ENCODE measurements at regions not wholly inside any gene's neighbourhood (a gene's known extent, or its start where the extent isn't known, plus 50 kb on each side); places are given as distances from the start of the nearest gene placed in this dataset.
"Not testable (repeated sequence)": the region's sequence is repeated elsewhere in the genome, so short reads cannot be mapped to it uniquely, and the experiment has no call there.

- H3K4me3 ChIP-seq (ENCODE audit: insufficient read depth, low read depth, low read length): no peak overlapping the region
Observed at GRCh38 chr1:103469801-103470200, 55.7 kb upstream of the RNPC3 start.

GRCh38 chr1:103467100-103467499 is 58.4 kb upstream of the RNPC3 start:
- WGBS, 2 experiments: 93 to 94% methylated on average over 2 to 3 of the region's 3 CpGs

More at GRCh38 chr1:103469801-103470200, 55.7 kb upstream of the RNPC3 start:
- Histone ChIP-seq H3K27me3 (ENCODE audit: control insufficient read depth, insufficient read depth, low read length, poor library complexity, severe bottlenecking) (no peaks in the 10 kb centered on the region), H3K36me3 (ENCODE audit: control insufficient read depth, insufficient read depth, low read length) (no peaks in the 10 kb centered on the region), H3K4me1 (ENCODE audit: control insufficient read depth, insufficient read depth, low read length) (no peaks in the 10 kb centered on the region), H3K27ac (ENCODE audit: insufficient read depth, low read depth, low read length, poor library complexity, severe bottlenecking) (no peak overlapping the region), H3K9me3 (ENCODE audit: control insufficient read depth, low read length) (no peaks in the 10 kb centered on the region)
- 88 to 100% methylated on average over 2 of the region's 2 CpGs for WGBS, 2 experiments

GRCh38 chr1:103461161-103462105 is 64.1 kb upstream of the RNPC3 start:
- no peak overlapping the region for H3K27ac ChIP-seq (ENCODE audit: insufficient read depth, low read depth, low read length, poor library complexity, severe bottlenecking)
- WGBS, 2 experiments: no CpG with 5 or more reads among the region's 1 CpG
- H3K27me3 ChIP-seq (ENCODE audit: control insufficient read depth, insufficient read depth, low read length, poor library complexity, severe bottlenecking): no peaks in the 10 kb centered on the region
- peaks cover 9% of the 10 kb centered on the region for H3K4me1 ChIP-seq (ENCODE audit: control insufficient read depth, insufficient read depth, low read length)
- H3K4me3 ChIP-seq (ENCODE audit: insufficient read depth, low read depth, low read length): no peak overlapping the region
- H3K36me3 ChIP-seq (ENCODE audit: control insufficient read depth, insufficient read depth, low read length): no peaks in the 10 kb centered on the region
- H3K9me3 ChIP-seq (ENCODE audit: control insufficient read depth, low read length): no peaks in the 10 kb centered on the region

More at GRCh38 chr1:103467100-103467499, 58.4 kb upstream of the RNPC3 start:
- no peaks in the 10 kb centered on the region for H3K27me3 ChIP-seq (ENCODE audit: control insufficient read depth, insufficient read depth, low read length, poor library complexity, severe bottlenecking)
- no peaks in the 10 kb centered on the region for H3K9me3 ChIP-seq (ENCODE audit: control insufficient read depth, low read length)
- H3K36me3 ChIP-seq (ENCODE audit: control insufficient read depth, insufficient read depth, low read length): no peaks in the 10 kb centered on the region
- no peaks in the 10 kb centered on the region for H3K4me1 ChIP-seq (ENCODE audit: control insufficient read depth, insufficient read depth, low read length)
- no peak overlapping the region for H3K27ac ChIP-seq (ENCODE audit: insufficient read depth, low read depth, low read length, poor library complexity, severe bottlenecking)
- H3K4me3 ChIP-seq (ENCODE audit: insufficient read depth, low read depth, low read length): no peak overlapping the region

GRCh38 chr1:103460511-103460910 is 65.0 kb upstream of the RNPC3 start:
- Histone ChIP-seq H3K27ac (ENCODE audit: insufficient read depth, low read depth, low read length, poor library complexity, severe bottlenecking) (no peak overlapping the region), H3K9me3 (ENCODE audit: control insufficient read depth, low read length) (no peaks in the 10 kb centered on the region), H3K36me3 (ENCODE audit: control insufficient read depth, insufficient read depth, low read length) (no peaks in the 10 kb centered on the region), H3K4me3 (ENCODE audit: insufficient read depth, low read depth, low read length) (no peak overlapping the region), H3K4me1 (ENCODE audit: control insufficient read depth, insufficient read depth, low read length) (peaks cover 9% of the 10 kb centered on the region), H3K27me3 (ENCODE audit: control insufficient read depth, insufficient read depth, low read length, poor library complexity, severe bottlenecking) (no peaks in the 10 kb centered on the region)
- WGBS, 2 experiments: 80 to 82% methylated on average over 3 to 4 of the region's 4 CpGs

GRCh38 chr1:103459346-103459745 is 66.2 kb upstream of the RNPC3 start:
- Histone ChIP-seq H3K4me3 (ENCODE audit: insufficient read depth, low read depth, low read length) (no peak overlapping the region), H3K9me3 (ENCODE audit: control insufficient read depth, low read length) (no peaks in the 10 kb centered on the region), H3K27me3 (ENCODE audit: control insufficient read depth, insufficient read depth, low read length, poor library complexity, severe bottlenecking) (no peaks in the 10 kb centered on the region), H3K4me1 (ENCODE audit: control insufficient read depth, insufficient read depth, low read length) (peaks cover 9% of the 10 kb centered on the region), H3K27ac (ENCODE audit: insufficient read depth, low read depth, low read length, poor library complexity, severe bottlenecking) (no peak overlapping the region), H3K36me3 (ENCODE audit: control insufficient read depth, insufficient read depth, low read length) (no peaks in the 10 kb centered on the region)
- 88 to 90% methylated on average over 3 of the region's 3 CpGs for WGBS, 2 experiments

- H3K27me3 ChIP-seq (ENCODE audit: control insufficient read depth, insufficient read depth, low read length, poor library complexity, severe bottlenecking): no peaks in the 10 kb centered on the region
- 86 to 96% methylated on average over 7 of the region's 7 CpGs for WGBS, 2 experiments
- H3K4me3 ChIP-seq (ENCODE audit: insufficient read depth, low read depth, low read length): no peak overlapping the region
- no peaks in the 10 kb centered on the region for H3K36me3 ChIP-seq (ENCODE audit: control insufficient read depth, insufficient read depth, low read length)
- no peaks in the 10 kb centered on the region for H3K9me3 ChIP-seq (ENCODE audit: control insufficient read depth, low read length)
- peaks cover 9% of the 10 kb centered on the region for H3K4me1 ChIP-seq (ENCODE audit: control insufficient read depth, insufficient read depth, low read length)
- no peak overlapping the region for H3K27ac ChIP-seq (ENCODE audit: insufficient read depth, low read depth, low read length, poor library complexity, severe bottlenecking)
Observed at GRCh38 chr1:103457886-103458455, 67.5 kb upstream of the RNPC3 start.

GRCh38 chr1:103448560-103448959 is 76.9 kb upstream of the RNPC3 start:
- 95% methylated on average over 1 of the region's 1 CpG; no CpG with 5 or more reads in 1 of the 2 experiments for WGBS, 2 experiments
- no peak overlapping the region for H3K27ac ChIP-seq (ENCODE audit: insufficient read depth, low read depth, low read length, poor library complexity, severe bottlenecking)
- no peaks in the 10 kb centered on the region for H3K9me3 ChIP-seq (ENCODE audit: control insufficient read depth, low read length)
- no peaks in the 10 kb centered on the region for H3K27me3 ChIP-seq (ENCODE audit: control insufficient read depth, insufficient read depth, low read length, poor library complexity, severe bottlenecking)
- H3K4me1 ChIP-seq (ENCODE audit: control insufficient read depth, insufficient read depth, low read length): no peaks in the 10 kb centered on the region
- no peak overlapping the region for H3K4me3 ChIP-seq (ENCODE audit: insufficient read depth, low read depth, low read length)
- no peaks in the 10 kb centered on the region for H3K36me3 ChIP-seq (ENCODE audit: control insufficient read depth, insufficient read depth, low read length)

- Histone ChIP-seq H3K9me3 (ENCODE audit: control insufficient read depth, low read length) (no peaks in the 10 kb centered on the region), H3K27me3 (ENCODE audit: control insufficient read depth, insufficient read depth, low read length, poor library complexity, severe bottlenecking) (no peaks in the 10 kb centered on the region), H3K4me1 (ENCODE audit: control insufficient read depth, insufficient read depth, low read length) (no peaks in the 10 kb centered on the region), H3K27ac (ENCODE audit: insufficient read depth, low read depth, low read length, poor library complexity, severe bottlenecking) (no peak overlapping the region), H3K36me3 (ENCODE audit: control insufficient read depth, insufficient read depth, low read length) (no peaks in the 10 kb centered on the region), H3K4me3 (ENCODE audit: insufficient read depth, low read depth, low read length) (no peak overlapping the region)
- 100% methylated on average over 1 of the region's 1 CpG for WGBS, 2 experiments
Observed at GRCh38 chr1:103447471-103447870, 78.0 kb upstream of the RNPC3 start.

GRCh38 chr1:103441342-103441741 is 84.2 kb upstream of the RNPC3 start:
- 67 to 68% methylated on average over 3 of the region's 3 CpGs for WGBS, 2 experiments
- Histone ChIP-seq H3K36me3 (ENCODE audit: control insufficient read depth, insufficient read depth, low read length) (no peaks in the 10 kb centered on the region), H3K9me3 (ENCODE audit: control insufficient read depth, low read length) (no peaks in the 10 kb centered on the region), H3K4me1 (ENCODE audit: control insufficient read depth, insufficient read depth, low read length) (no peaks in the 10 kb centered on the region), H3K4me3 (ENCODE audit: insufficient read depth, low read depth, low read length) (no peak overlapping the region), H3K27me3 (ENCODE audit: control insufficient read depth, insufficient read depth, low read length, poor library complexity, severe bottlenecking) (no peaks in the 10 kb centered on the region), H3K27ac (ENCODE audit: insufficient read depth, low read depth, low read length, poor library complexity, severe bottlenecking) (no peak overlapping the region)

- WGBS, 2 experiments: 88 to 91% methylated on average over 4 of the region's 4 CpGs
- not testable (repeated sequence) for H3K9me3 ChIP-seq (ENCODE audit: control insufficient read depth, low read length); H3K4me3 ChIP-seq (ENCODE audit: insufficient read depth, low read depth, low read length); H3K27ac ChIP-seq (ENCODE audit: insufficient read depth, low read depth, low read length, poor library complexity, severe bottlenecking); H3K4me1 ChIP-seq (ENCODE audit: control insufficient read depth, insufficient read depth, low read length); H3K27me3 ChIP-seq (ENCODE audit: control insufficient read depth, insufficient read depth, low read length, poor library complexity, severe bottlenecking); H3K36me3 ChIP-seq (ENCODE audit: control insufficient read depth, insufficient read depth, low read length)
Observed at GRCh38 chr1:103436568-103437100, 88.9 kb upstream of the RNPC3 start.

Measured in ectodermal cell (in vitro differentiated cells).